ENCODE measurements at regions not wholly inside any gene's neighbourhood (a gene's known extent, or its start where the extent isn't known, plus 50 kb on each side); places are given as distances from the start of the nearest gene placed in this dataset.

DNA sequence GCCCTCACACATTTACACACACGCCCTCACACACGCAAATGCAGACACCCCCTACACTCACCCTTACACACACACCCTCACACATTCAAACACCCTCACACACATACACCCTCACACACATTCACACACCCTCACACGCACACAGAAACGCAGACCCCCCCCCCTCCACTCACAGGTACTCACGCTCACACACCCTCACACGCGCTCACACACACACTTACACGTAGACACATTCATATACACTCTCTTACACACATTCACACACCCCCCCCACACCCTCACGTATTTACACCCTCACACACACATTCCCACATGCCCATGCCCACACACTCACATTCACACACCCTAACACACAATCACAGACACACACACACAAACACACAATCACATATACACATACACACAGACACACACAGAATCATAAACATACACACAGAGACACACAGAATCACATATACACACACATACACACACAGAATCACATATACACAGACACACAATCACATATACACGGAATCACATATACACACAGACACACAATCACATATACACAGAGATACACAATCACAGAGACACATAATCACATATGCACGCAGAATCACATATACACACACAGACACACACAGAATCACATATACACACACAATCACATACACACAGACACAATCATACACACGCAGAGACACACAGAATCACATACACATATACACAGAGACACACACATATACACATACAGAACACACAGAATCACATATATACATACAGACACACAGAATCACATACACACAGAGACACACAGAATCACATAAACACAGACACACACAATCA lies 250.1 kb upstream of the RPL38 start:
- DNase-seq (ENCODE audit: low read depth): no peak

DNA sequence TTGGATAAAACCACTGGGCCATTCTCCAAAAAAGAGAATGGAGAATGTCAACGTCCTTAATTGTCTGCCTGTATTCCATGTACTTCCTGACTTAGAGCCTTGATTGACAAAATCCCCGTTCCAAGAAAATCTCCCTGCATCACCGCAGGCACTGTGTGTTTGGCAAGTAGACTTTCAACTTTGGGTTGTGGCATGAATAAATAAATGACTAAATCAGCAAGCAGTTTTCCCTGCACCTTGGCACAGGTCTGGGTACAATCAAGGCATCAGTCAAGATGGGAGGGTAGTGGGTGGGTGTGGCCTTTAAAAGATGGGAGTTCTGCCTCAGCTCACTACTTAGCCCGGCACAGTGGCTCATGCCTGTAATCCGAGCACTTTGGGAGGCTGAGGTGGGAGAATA lies 248.5 kb upstream of the RPL38 start:
- DNase-seq (ENCODE audit: low read depth): no peak

DNA sequence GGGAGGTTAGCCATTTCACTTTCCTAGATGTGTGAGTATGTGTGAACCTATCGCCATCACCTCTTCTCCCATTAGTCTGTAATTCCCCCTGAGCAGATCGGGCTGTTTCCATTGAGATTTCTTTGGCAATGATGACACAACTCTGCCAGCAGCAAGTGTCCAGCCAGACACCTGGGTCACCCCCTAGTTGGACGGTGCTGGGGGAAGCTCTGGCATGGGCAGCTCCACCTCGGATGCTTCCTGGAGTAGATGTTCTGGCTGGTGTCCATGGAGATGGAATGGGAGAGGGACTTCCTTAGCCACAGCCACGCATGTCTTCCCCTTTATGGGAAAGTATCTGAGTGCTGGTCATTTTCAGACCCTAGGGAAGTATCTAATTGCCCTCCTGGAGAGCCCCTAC lies 247.9 kb upstream of the RPL38 start:
- no peak for DNase-seq (ENCODE audit: low read depth)

DNA sequence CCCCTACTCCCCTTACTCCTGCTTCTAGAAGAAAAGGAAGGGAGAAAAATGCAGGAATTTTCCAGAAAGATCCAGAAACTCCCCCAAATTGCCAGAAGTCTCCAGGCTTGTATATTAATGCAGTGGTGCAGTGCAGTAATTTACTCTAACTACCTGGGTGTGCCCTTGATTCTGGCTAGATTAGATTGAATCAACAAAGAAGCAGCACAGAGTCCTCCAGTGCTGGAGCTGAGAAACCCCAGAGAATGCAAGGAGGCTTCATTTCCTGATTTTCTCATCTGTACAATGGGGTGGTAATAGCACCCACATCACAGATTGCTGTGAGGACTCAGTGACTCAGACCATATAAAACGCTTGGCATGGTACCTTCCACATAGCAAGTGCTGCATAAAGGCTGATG lies 247.3 kb upstream of the RPL38 start:
- DNase-seq (ENCODE audit: low read depth): no peak

DNA sequence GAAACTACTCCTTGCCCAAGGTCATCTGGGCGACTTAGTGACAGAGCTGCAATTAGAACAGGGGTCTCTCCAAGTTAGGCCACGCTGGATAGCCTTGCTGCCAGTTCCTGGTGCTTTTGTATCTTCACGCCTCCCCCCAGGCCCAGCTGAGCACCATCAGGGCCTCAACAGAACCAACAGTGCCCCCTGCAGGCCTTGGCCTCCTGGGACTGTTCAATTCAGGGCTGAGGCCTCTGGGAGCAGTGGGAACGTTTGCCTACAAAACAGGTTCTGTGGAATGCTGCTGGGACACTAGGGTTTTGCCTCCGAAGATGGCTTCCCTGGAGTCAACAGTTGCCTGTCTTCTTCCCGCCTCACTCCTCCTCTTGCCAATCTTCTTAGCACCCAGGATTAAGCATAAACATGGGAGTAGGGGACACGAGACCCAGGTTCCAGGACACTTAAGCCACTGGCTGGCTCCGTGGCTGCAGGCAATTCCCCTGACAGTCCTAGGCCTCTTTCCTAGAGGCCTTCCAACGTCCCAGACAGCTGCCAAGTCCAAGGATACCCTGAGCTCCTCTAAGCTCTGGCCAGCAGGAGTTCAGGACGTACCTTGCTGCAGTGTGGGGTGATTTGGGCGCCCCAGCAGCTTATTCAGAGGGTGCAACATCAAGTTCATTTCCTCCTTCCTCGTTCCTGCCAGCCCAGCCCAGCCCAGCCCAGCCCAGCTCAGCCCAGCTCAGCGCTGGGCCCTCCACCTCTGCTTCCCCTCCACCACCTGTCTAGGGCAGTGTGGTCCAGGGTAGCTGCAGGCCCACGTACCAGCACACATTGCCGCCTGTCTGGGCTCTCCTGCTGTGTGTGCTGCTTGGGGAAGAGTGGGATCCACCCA lies 246.6 kb upstream of the RPL38 start:
- DNase-seq (ENCODE audit: low read depth): no peak

DNA sequence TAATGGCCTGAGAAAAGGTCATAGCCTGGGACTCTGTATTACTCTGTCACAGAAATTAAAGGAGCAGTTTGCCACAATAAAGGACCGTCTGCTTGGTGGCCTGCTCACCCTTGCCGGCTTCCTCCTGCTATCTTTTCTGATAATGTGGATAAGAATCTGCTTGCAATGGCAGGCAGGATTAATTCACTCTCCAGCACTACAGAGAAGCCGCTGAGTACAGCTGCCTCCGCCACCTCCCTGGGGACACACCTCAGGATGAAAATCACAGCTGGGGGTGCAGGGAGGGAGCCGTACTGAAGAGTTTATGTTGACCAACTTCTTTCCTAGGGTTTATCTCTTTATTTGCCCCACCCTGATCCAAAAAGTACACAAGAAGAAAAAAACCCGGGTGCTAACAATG lies 245.9 kb upstream of the RPL38 start:
- no peak for DNase-seq (ENCODE audit: low read depth)

DNA sequence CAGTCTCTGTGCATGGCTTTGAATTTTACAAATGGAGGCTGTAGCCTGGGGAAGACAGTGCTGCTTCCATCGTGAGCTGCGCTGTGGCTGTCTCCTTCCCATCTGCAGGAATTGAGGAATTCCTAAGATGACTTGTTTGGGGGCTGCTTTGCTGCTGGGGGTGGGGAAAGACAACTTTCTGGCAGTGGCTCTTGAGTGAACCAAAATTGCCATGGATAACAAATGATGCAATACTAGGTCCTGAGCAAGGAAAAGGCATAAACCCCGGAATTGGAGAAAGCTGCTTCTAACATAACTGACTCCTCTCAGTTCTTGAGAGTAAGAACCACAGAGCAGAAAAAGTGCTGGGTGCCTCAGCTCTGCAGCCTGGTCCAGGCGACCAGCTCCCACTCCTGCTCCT lies 245.0 kb upstream of the RPL38 start:
- DNase-seq (ENCODE audit: low read depth): no peak

DNA sequence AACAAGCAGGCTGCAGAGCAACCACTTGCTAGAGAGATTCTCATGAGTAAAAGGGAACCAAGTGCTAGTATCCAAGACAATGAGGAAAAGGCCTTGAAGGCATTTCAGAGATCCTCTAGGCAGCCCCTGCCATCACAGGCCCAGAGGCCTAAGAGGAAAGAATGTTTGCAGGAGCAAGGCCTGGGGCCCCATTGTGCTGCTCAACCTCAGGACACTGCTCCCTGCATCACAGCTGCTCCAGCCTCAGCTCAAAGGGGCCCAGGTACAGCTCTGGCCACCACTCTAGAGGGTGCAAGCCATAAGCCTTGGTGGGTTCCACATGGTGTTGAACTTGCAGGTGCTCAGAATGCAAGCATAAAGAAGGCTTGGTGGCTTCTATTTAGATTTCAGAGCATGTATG lies 243.0 kb upstream of the RPL38 start:
- DNase-seq (ENCODE audit: low read depth): no peak

DNA sequence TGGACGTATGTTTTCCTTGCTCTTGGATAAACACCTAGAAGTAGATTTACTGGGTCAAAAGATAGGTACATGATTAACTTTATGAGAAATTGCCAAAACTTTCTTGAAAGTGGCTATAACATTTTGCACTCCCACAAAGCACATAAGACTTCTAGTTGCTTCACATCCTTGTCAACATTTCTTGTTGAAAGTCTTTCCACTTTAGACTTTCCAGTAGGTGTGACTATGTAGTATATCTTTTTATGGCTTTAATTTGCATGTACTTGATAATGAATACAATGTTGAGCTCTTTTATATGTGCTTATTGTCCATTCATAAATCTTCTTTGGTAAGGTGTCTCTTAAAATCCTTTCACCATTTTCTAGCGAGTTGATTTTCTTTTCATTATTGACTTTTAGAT lies 241.2 kb upstream of the RPL38 start:
- no peak for DNase-seq (ENCODE audit: low read depth)

DNA sequence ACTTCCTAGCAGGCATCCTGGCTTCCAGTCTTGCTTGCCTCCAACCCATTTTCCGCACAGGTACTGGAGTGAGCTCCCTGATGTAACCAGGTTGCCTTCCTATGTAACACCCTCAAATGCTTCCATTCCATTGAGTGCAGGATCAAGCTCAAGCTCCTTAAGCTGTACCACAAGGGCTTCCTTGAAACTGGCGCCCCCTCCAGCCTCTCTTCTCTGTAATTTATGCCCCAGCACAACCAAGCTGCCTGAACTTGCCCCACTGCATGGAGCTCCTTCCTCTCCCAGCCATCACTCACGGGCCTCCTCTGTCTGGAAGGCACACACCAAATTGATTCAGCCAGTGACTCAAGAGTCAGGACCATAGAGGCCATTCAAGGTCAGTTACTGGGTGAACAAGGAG lies 234.8 kb upstream of the RPL38 start:
- no peak for DNase-seq (ENCODE audit: low read depth)

DNA sequence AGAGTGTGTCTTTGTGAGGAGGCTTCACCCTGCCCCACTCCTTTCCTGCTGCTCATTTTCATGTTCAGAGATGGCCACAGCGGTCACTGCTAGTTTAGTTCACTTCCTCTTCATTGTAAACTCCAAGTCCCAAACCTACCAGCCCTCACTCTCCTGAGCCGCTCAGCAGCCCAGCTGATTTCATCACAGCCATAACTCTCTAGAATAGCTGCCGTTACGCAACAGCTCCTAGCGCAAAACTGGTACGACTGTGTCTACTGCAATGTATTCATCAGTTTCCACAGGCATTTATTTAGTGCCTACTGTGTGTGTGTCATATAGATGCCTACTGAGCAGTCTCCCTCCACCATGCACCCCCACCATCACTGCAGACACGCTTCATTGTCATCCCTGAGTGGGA lies 233.5 kb upstream of the RPL38 start:
- no peak for DNase-seq (ENCODE audit: low read depth)

DNA sequence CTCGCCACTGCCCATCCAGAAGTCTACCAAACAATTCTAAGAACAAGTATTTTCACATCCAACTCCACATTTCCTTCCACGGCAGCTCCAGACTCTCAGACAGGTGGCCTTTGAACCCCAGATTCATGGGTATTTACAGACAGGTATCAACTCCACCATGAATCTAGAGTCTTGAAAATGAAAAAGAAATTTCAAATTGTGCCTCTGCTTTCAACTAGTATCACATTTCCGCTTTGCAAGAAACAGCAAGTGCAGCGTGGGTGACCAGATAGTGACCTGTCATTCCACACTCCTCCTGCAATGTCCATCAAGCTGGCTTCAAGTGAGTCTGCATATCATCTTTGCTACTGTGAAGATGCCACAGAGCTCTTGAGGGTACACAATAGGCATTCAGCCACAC lies 232.4 kb upstream of the RPL38 start:
- no peak for DNase-seq (ENCODE audit: low read depth)

DNA sequence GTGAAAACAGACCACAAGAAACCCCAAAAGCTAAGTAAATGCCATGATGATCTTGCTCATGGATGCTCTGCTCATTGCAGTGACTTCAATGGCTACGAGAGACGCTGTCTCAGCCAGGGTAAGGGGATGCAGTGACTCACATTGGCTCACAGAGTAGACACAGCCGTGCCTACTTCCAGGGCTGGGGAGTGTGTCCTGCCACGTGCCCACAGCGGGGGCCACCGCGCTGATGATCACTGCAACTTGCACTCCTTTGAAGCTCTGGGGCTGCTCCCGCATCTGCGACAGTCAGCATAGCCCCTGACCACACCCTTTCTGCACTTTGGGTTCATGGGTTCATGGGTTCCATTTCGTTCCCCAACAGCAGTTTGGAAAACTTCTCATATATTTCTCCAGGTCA lies 231.4 kb upstream of the RPL38 start:
- no peak for DNase-seq (ENCODE audit: low read depth)

DNA sequence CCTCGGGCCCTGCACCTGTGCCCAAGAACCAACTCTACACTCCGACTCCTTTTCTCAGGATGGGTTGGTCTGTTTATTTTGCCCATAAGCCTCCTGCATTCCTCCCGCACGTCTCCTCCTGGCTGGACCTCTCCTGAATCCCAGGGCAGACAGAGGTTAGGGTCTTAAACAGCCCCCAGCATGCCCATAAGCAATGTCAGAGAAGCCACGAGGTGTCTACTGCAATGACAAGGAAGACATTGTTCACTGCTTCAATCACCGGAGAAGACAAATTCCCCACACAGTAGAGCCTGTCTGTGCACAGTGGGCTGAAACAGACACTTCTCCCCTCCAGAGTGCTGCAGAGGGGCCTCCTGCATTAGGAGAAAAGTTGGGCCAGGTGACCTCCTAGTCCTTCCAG lies 230.6 kb upstream of the RPL38 start:
- no peak for DNase-seq (ENCODE audit: low read depth)

DNA sequence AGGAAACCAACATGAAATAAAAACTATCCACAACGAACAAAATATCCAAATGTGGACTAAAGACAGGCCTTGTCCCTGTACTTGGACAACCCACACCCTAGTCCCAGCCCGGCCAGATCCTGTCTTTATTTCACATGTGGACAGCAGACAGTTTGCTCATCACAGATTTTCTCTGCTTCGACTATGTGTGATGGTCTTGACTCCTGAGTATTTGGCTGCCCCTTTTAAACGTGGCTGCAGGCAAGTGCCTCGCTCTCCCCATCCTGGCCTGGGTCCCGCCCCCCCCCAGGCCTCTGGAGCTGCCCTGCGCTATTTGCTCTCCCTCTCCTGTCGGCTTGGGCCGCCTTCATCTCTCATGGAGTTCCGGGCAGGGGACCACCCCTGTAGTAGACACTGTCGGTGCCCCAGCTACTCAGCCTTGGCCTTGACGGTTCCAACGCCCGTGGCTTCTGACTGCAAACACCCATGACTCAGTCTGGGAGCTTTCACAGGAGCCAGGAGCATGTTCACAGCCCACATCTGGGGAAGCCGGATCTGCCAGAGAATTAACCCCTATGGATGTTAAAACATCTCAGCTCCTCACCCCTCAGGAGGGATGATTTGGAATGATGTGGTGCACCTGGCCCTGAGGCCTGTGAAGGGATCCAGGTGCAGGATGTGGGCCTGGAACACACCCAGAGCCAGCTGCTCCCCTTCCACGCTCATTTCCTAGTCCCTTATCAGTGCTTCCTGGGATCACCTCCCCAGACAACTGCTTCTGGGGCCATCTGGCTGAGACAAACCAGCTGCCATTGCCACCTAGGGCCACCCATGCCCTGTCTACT lies 229.7 kb upstream of the RPL38 start:
- DNase-seq (ENCODE audit: low read depth): no peak

DNA sequence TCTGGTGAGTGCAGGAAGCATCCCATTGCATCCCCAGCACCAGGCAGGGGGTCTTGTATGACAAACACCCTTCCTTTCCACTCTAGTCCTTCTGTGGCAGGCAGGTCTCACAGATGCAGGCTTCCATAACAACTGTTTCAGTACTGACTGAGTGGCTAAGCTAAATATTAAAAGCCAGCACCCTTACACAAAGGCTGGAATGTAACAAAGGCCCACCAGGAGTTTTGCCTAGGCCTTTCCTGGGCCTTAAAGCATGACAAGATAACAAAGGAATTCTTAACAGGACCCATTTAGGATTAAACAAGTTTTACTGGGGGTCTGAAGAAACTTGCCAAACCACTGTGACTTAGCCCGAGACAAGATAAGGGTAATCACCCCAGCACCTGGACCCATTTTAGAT lies 228.9 kb upstream of the RPL38 start:
- DNase-seq (ENCODE audit: low read depth): no peak

DNA sequence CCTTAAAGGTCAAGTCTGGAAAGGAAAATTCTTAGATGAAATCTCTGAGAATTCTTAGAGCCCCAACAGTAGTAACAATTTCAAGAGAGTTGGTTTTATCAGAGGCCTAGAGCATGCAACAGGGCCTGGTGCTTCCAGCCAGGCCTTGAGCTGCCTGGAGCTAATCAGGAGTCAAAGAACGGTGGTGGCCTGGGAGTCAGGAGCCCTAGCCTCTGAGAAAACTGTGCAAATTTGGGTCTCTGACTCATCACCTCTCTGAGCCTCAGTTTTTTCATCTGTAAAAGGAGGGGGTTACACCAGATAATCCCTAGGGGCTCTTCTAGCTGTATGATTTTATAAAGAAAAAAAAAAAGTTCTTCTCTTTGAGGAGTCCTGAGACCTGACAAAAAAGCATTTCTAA lies 227.3 kb upstream of the RPL38 start:
- no peak for DNase-seq (ENCODE audit: low read depth)

DNA sequence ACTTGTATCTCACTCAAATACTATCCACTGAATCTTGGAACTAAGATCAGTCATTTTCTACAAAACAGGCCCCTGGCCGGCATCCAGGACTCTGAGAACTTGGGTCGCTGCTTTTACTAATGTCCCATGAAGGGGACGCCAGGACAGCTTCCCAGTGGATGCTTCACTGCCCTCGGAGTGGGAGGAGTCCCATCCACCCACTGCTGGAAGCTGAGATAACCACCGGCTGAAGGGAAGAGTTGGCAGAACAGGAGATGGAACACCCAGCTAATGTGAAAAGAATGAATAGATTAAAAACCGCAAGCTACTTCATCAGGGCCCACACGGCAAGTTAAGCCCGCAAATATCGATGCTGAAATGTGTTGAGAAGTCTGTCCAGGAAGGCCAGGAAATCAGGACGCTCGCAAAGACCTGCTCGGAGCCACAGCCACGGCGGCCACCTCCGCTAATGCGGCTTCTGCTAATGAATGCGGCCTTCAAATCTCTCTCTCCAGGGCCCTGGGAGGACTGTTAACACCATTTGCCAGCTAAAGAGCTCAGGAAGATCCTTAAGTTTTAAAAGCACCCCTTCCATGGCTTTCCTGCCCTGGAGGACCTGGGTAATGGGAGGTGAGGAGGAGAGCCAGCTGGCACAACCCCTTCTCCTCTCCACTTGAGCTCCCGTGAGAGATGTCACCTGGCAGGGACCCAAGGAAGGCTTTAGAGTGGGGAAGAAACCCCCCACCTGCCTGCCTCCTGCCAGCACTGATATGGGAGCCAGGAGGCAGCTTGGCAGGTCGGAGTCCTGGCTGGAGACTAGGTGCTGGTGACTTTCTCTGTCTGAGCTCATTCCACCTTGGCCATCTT lies 226.6 kb upstream of the RPL38 start:
- no peak for DNase-seq (ENCODE audit: low read depth)

DNA sequence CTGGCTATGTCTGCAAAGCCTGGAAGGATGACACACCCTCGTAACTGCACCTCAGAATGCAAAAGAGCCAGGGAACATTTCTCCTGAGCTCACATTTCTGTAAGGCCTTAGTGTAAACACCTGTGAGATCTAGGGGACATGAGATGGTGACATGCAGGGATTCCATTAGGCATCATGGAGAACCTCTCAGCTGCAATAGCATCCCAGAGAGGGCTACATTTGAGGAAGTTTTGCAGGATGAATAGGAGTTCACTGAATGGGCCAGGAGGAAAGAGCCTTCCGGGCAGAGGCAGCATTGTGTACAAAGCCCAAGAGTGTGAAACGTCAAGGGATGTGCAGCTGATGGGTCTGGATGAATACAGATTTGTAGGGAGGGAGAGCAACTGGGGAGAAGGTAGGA lies 223.0 kb upstream of the RPL38 start:
- no peak for DNase-seq (ENCODE audit: low read depth)

DNA sequence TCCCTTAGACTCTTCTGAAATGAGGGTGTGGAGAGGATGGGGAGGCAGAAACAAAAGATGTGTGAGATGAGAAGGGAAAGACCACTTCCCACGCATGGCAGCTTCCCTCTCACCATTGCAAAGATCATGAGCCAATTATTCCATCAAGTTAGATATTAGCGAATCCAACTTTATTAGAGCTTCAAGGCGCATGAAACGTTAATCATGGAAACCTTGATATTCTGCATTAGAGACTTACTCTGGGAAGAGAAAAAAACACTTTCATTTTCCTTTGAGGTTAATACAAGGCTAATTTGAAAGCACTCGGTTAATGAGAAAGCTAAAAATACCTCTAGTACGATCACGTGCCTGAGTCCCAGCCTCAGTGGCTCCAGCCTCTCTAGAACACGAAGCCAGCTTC lies 220.6 kb upstream of the RPL38 start:
- no peak for DNase-seq (ENCODE audit: low read depth)

DNA sequence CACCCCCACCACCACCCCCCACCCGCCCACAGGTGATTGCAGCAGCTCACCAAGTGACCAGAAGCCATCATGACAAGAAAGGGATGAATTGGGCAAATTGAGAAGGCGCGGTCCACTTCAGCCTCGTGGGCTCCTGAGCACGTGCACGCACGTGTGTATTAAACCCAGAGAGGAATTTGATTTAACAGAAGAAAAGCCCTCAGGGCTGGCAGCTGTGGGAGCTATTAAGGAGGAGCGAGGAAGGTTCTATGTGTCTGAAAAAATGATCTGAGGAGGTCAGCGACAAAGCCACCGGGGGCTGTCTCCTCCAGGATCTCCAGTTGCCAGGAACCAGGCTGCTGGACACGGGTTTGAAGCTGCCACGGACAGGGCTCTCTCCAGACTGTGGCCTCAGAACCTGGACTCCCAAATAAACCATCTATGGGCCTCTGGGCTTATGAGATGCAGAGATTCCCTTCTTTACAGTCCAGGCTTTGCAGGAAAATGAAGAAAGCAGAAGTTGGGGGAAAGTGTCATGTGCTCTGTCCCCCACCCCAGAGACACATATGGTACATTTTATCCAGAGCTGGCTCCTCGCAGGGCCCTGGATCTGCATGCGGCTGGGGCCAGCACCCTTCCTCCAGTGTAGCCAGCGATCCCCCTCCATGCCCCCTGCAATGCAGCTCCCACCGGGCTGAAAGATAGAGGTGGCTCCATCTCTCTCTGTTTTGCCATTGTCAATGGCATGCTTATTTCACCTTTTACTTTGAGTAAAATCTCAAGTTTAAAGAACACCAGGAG lies 219.7 kb upstream of the RPL38 start:
- no peak for DNase-seq (ENCODE audit: low read depth)

Measured in forelimb muscle (tissue), 1 donor.